ENCODE measurements at regions not wholly inside any gene's neighbourhood (a gene's known extent, or its start where the extent isn't known, plus 50 kb on each side); places are given as distances from the start of the nearest gene placed in this dataset.

DNA sequence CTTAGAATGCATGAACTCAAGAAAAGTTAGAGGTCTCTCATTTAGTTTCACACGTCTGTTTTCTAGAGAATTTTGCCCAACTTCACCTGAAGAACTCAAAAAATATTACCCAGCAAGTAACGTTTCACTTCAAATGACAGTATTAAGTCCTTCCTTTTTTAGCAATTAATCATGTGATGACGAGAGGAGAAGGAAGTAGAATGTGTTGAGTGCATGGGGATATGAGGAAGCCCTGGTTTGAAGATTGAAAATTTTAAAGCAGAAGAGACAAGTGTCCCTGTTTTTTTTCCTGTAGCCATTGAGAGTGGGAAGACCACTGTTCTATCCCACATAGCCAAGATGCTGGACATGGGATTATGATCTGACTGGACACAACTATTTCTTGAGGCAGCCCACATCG lies 406.3 kb upstream of the CPEB2 start:
- DNase-seq: no peak

- no peak for DNase-seq
Measured at GRCh38 chr4:14596437-14596836, 405.8 kb upstream of the CPEB2 start.

DNA sequence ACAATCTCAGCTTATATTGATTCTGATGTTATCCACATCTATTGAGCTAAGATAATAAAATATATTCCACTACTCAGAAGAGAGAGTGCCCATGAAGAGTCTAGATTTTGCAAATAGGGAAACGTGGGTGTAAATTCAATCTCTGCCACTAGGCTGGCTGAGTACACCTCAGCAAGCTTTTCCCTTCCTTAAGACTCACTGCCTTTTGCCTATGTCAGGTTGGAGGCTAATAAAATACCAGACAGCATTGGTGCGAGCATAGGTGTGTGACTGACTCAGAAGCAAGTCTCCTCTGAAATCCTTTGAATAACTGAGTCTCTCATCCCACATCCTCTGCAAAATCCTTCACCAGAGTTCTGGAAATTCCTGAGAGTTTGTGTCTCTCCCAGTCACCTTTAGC lies 405.4 kb upstream of the CPEB2 start:
- no peak for DNase-seq

- no peak for DNase-seq
Measured at GRCh38 chr4:14602206-14602605, 400.1 kb upstream of the CPEB2 start.

DNA sequence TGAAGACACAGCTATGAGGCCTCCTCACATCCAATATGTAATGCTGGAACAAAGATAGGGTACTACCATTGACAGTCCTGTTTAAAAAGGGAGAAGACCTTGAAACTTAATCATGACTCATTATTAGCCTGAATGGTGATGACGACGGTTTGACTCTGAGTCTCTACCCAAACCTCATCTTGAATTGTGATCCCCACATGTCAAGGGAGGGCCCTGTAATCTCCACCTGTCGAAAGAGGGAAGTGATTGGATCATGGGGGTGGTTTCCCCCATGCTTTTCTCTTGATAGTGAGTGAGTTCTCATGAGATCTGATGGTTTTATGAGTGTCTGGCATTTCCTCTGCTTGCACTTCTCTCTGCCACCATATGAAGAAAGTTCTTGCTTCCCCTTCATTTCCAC lies 395.3 kb upstream of the CPEB2 start:
- DNase-seq: no peak

DNA sequence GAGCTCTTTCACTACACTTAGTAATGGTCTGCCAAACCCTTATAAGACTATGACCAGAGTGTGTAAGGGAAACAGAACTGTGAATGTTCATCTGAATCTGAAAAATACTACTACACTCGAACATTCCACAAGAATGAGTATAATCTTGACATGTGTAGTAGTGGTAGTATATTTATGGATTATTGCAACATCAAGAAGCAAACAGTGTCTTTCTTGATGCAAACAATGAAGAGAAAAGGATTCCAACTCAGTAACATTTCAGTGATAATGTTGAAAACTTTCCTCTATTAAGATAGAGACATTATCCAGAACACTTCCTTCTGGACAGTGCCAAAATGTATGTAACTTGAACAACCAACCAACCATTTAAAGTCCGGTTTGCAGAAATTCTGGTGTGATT lies 394.7 kb upstream of the CPEB2 start:
- DNase-seq: no peak

DNA sequence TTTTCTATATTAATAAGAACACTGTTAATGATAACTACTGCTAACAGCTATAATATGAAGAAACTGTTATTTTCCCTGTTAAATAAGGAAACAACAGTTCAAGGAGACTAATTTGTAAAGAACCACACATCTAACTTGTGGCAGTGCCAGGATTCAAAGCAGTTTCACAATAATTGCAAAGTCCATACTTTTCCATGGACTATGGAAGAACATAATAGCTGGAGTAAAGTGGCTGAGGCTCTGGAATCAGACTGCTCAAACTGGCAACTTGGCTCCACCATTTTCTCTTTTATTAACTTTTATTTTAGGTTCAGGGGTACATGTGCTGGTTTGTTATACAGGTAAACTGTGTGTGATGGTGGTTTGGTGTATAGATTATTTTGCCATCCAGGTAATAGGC lies 393.7 kb upstream of the CPEB2 start:
- DNase-seq: no peak

DNA sequence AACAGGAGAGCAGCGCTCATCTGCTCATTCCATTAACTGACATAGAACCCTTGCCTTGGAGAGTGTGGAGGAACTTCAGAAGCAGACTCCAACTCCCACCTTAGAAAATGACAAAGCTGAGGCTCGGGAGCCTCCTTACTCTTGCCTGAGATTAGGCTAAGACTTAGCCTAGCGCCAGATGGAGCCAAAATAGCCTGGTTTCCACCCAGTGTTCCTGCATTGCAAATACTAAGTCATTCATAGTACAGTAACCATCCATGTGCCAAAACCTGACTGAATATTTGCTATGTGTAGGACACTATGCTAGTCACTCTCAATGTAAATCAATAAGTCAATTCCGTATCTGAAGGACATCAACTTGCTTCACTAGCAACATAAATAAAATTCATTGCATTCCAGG lies 387.4 kb upstream of the CPEB2 start:
- DNase-seq: no peak

- DNase-seq: no peak
Measured at GRCh38 chr4:14615671-14616070, 386.6 kb upstream of the CPEB2 start.

GRCh38 chr4:14620567-14621141 lies 381.6 kb upstream of the CPEB2 start:
- DNase-seq: no peak

DNA sequence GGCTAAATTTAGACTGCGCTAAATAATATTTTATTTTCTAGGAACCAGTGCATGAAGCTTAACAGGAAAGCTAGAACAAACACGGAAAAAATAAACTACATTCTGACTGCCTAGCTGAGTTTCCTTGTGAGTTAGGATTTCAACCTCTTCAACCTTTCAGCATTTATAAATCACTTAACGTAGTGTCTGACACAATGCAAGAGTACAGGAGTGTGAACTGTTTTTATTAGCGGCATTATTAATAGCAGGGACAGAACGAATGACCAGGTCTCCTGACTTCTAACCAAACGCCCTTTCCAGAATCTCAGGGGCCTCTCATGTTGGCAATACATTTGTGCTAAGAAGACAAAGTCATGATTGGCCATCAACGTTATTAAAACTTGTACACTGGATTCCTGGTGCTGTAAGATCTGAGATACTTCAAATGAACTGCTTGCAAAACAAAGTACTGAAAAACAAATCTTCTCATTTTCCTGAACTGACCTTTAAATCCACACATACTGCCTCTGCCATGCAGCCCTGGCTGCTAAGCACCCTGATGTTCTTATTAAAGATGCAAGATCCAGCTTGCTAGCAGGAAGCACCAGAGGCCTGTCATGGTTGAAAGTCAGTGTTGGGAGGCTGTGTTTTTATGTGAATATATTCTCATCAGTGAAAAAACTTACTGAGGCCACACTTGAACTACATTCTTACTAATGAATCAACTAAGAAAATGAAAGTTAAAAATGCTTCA lies 380.4 kb upstream of the CPEB2 start:
- DNase-seq: no peak

DNA sequence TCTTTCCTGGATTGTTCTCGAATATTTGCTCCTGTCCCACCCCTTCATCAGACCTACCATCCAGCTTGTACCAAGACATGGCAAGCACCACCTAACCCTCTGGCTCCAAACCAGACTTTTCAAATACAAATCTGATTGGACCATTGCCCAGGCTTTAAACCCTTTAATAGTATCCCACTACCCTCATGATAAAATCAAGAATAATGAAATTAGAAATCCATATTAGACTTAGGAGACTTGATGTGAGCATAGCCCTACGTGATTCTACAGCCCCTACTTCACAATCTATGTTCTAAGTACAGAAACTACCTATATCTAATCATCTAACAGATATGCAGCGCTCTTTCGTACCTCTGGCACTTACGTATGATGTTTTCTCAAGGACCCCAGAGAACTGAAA lies 375.2 kb upstream of the CPEB2 start:
- DNase-seq: no peak

GRCh38 chr4:14631806-14632440 lies 370.4 kb upstream of the CPEB2 start:
- no peak for DNase-seq

DNA sequence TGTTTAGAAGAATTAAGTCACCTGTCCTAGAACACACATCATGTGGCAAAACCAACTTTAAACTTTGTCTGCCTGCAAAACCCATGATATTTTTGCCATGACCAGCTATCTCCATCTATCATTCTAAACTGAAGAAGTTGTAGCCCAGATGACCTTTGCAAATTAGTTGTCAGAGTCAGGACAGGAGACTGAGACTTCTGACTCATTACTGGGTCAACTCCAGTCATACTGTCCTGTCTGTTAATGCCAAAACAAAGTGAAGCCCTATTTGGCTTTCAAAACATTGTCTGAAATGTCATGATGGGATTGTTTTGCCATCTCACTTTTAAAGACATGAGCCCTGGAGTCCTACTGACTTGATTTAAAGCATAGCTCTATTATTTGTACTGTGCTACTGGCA lies 365.7 kb upstream of the CPEB2 start:
- DNase-seq: no peak

GRCh38 chr4:14640476-14640875 lies 361.8 kb upstream of the CPEB2 start:
- no peak for DNase-seq

- no peak for DNase-seq
Measured at GRCh38 chr4:14641871-14642270, 360.4 kb upstream of the CPEB2 start.

GRCh38 chr4:14644580-14645282 lies 357.6 kb upstream of the CPEB2 start:
- DNase-seq: peak; percentile 5

- no peak for DNase-seq
Measured at GRCh38 chr4:14646831-14647230, 355.4 kb upstream of the CPEB2 start.

GRCh38 chr4:14650127-14650526 lies 352.2 kb upstream of the CPEB2 start:
- no peak for DNase-seq

DNA sequence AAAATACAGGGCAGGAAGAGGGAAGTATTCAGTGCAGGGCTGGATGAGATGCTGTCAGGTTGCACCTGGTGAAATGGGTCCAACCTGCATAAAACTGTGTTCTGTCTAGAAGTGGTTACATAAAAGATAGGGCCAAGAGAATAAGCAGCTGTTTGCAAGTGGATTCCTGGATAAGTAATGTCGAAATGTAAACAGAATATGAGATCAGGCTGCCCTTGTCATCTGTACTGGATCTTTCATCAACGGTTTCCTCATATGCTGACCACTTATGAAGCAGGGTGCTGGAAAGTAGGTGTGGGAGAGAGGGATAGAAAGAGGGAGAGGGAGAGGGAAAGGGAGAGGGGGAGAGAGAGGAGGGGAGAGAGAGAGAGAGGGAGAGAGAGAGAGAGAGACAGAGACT lies 349.8 kb upstream of the CPEB2 start:
- DNase-seq: peak; percentile 52

GRCh38 chr4:14653338-14653737 lies 348.9 kb upstream of the CPEB2 start:
- DNase-seq: no peak

DNA sequence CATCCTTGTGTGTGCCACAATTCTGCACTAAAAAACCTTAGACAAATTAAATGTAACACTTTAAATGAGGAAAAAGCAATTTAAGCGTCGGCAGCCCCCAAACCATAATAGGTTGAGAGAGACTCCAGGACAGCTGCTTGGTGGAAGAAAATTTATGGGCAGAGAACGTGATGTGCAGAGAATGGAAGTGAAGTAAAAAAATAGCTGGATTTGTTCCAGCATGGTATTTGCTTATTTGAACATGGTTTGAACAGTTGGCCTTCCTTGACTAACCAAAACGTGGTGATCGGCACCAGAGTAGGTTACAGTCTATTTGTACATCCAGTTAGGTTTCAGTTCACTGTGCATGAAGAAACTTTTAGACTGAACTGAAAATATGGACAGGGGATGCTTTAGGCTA lies 343.0 kb upstream of the CPEB2 start:
- DNase-seq: no peak

DNA sequence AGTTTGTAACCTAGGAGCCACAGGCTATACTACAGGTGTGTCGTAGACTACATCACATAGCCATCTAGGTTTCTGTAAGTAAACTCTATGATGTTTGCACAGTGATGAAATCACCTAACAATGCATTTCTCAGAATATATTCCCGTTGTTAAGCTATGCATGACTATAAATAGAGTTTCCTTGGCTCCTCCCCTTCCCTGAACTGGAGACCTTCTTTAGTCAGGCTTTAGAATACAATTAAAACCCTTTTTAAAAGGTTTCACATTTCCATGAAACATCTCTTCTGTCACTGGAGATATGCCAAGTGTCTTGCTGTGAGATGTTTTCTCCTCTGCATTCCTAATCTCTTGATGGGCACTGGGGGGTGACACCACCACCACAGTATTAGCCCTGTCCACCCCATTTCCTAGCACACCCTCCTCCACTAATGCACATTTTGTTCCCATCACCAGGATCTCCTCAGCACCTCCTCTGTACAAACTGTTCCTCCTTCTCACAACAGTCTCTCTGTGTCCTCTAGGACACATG lies 334.6 kb upstream of the CPEB2 start:
- DNase-seq: no peak

DNA sequence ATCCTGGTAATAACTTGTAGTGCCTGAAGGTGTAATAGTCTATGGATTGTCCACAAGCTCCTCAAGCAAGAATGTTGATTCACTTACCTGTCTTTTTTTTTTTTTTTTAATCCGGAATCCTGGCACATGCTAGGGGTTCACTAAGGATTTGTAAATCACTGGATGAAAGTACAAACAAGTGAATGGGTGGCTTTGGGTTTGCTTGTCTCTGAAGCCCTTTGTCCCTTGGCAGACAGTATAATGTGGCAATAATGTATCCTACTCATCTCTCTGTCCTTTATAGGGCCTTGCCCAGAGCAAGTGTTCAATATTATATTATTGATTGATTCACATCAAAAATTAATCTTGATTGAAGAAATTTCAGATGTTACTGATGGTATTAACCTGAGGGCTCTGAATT lies 334.0 kb upstream of the CPEB2 start:
- DNase-seq: no peak
